ENCODE measurements at regions not wholly inside any gene's neighbourhood (a gene's known extent, or its start where the extent isn't known, plus 50 kb on each side); places are given as distances from the start of the nearest gene placed in this dataset.

DNA sequence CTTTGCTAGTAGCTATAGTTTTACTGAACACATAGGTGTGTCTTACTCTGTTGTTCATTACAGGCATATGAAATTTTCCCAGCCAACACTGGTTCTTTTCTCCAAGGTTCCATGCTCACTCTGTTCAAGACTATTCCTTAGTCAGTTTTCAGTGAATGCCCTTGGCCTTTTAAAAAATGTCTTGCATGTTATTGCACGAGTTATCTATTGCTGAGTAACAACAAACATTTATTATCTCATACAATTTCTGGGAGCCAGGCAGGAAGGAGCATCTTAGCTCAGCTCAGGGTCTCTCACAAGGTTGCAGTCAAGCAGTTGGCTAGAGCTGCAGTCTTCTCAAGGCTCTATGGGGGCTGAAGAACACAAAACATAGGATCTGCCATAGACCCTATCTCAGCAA is 223.5 kb downstream of the BTG1 start:
- DNase-seq (ENCODE audit: low spot score): no peak

DNA sequence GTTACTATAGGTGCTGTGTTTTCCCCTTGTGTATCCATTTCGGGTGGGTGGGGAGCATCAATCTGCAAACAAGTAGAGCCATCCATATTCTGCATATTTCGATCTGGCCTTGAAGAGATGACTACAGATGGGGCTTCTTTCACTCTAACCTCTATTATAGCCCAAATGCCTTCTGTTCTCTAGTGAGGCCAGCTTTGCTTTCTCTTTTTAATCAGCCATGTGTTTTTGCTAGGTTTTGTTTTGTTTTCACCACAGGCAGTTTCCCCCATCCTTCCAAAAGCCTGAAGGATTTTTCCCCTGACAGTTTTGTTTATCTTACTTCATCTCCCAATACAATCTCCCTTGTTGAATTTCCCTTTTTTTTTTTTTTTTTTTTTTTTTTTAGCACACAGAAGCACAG is 224.1 kb downstream of the BTG1 start:
- DNase-seq (ENCODE audit: low spot score): no peak

DNA sequence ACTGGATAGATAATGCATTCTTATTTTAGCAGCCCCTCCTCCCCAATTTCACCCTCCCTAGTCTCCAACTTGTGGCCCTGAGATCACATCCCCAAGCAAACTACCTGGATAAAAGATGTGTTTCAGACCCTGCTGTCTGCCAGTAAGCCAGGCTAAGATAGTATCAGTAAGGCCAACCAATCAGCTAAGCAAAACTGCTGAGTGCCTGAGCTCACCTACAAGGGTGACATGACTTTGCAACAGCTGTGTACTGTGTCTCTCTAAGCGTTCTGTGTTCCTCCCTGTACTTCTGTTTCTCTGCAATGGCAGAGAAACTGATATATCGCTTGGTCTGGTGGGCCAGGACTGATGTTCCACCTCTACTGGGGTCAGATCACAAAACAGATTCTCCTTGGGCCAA is 224.9 kb downstream of the BTG1 start:
- no peak for DNase-seq (ENCODE audit: low spot score)

DNA sequence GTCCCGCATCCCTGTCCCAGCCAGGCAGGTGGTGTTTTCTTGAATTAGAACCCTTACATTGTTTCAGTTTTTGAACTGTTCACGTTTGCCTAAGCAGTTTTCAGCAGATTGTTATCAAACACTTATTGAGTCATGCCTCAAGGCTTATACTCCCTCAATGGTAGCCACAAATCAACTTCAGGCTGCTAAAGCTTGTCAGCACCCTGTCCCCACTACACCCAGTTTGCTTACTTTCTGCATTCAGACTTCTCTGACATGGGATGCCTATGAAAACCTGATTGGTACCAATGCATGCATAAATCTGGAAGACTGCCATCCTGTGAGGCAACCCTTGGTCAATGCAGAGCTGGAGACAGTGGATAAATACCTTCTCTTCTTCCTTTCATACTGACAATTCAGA is 225.4 kb downstream of the BTG1 start:
- no peak for DNase-seq (ENCODE audit: low spot score)

- DNase-seq (ENCODE audit: low spot score): no peak
These were observed 227.2 kb downstream of the BTG1 start for GRCh38 chr12:91918431-91918830.

DNA sequence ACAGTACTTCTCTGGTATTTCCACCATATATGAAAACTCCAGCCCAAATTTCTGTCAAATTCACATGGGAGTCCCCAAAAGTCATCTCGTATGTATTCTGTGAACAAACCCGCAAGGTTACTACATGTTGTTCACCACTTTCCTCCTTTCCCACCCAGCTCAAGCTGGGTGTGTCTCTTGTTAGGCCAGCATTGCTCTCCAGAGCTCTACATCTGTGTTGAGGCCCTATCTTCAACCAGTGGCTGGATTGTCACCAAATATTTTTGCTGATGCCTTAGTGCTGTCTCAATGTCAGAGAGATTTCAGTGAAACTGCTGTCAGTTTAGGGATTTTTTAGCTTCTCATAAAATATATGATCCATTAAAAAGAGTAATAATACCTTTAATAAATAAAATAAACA is 230.9 kb downstream of the BTG1 start:
- DNase-seq (ENCODE audit: low spot score): no peak

- DNase-seq (ENCODE audit: low spot score): no peak
These were observed 232.0 kb downstream of the BTG1 start for GRCh38 chr12:91913651-91914050.

- no peak for DNase-seq (ENCODE audit: low spot score)
These were observed 232.5 kb downstream of the BTG1 start for GRCh38 chr12:91913124-91913523.

DNA sequence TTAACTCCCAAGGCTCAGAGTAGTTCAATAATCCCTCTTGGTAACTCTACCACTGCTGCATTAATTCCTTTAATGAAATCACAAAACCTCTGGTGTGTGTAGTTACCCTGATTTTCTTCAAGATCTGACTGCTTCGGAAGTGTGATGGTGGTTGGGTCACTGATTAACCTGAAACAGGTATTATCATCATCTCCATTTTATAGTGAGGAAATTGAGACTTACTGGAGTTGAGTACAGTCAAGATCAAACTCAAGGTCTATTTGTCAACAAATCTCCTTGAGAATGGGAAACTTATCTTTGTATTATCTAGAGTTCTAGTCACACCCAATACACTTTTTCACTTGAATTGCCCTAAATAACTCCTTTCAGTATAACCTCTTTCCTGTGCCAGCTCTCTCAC is 233.5 kb downstream of the BTG1 start:
- no peak for DNase-seq (ENCODE audit: low spot score)

- DNase-seq (ENCODE audit: low spot score): no peak
These were observed 234.7 kb downstream of the BTG1 start for GRCh38 chr12:91910871-91911388.

- no peak for DNase-seq (ENCODE audit: low spot score)
These were observed 242.6 kb downstream of the BTG1 start for GRCh38 chr12:91902860-91903683.

GRCh38 chr12:91901381-91902074 is 244.1 kb downstream of the BTG1 start:
- no peak for DNase-seq (ENCODE audit: low spot score)

DNA sequence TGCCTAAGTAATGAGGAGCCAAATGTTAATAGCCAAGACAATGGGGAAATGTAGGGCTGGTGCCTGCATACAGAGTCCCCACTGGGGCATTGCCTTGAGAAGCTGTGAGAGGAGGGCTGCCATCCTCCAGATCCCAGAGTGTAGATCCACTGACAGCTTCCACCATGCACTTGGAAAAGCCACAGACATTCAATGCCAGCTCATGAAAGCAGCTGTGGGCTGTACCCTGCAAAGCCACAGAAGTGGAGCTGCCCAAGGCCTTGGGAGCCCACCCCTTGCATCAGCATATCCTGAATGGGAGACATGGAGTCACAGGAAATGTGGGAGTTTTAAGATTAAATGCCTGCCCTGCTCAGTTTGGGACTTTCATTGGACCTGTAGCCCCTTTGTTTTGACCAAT is 244.7 kb downstream of the BTG1 start:
- DNase-seq (ENCODE audit: low spot score): no peak

GRCh38 chr12:91899056-91899455 is 246.6 kb downstream of the BTG1 start:
- no peak for DNase-seq (ENCODE audit: low spot score)

DNA sequence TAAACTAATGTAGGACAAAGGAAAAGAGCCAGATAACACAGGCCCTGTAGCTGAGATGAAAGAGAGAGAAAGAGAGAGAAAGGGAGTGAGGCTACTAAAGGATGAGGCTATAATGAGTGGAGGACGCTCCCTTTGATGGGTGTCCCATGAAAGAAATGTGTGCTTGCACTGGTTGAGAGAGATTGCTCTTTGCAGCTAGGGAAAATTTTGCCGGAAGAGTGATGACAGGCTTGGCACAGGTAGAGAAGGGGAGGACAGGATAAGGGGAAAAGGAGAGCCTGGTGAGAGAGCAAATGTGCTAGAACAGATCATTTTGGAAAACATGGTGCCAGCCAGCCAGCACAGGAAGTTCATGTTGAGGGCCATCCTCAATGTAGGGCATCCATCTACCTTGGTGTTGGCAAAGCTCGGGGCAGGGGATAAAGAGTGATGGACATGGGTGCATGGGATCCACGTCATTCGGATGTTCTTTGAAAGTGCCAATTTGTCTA is 248.6 kb downstream of the BTG1 start:
- DNase-seq (ENCODE audit: low spot score): no peak

- DNase-seq (ENCODE audit: low spot score): no peak
These were observed 249.2 kb downstream of the BTG1 start for GRCh38 chr12:91896286-91897024.

DNA sequence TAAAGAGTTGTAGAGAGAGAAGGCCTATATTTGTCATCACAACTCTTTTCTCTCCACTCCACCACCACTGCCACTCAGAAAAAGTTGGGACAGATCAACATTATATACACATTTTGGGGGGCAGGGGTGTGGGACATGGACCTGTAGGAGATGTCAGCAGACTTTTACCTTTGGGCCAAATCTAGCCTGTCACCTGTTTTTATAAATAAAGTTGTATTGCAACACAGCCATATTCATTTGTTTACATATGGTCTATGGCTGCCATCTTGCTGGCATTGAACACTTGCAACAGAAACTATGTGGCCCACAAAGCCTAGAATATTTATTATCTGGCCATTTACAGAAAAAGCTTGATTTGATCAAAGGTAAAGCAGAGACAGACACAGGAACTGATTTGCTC is 250.7 kb downstream of the BTG1 start:
- DNase-seq (ENCODE audit: low spot score): no peak

- DNase-seq (ENCODE audit: low spot score): no peak
These were observed 252.2 kb downstream of the BTG1 start for GRCh38 chr12:91893476-91893875.

GRCh38 chr12:91892081-91892855 is 253.4 kb downstream of the BTG1 start:
- DNase-seq (ENCODE audit: low spot score): no peak

GRCh38 chr12:91890742-91891141 is 254.9 kb downstream of the BTG1 start:
- DNase-seq (ENCODE audit: low spot score): no peak

DNA sequence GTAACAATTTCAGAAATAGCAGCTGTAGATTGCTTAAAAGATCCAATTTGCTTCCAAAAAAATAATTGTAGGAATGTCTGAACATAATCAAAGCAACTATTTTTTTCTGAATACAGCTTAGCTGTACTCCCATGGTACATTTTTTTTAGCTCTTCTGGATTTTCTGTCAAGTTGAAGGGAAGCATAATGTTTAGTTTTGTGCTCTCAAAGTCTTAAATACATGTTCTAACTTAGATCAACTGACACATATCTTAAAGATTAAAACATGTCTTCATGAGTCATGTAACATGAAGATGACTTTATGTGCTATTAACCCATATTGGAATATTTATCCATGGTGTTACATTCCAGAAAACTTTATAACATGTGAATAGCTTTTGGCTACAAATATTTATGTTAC is 255.7 kb downstream of the BTG1 start:
- DNase-seq (ENCODE audit: low spot score): no peak

DNA sequence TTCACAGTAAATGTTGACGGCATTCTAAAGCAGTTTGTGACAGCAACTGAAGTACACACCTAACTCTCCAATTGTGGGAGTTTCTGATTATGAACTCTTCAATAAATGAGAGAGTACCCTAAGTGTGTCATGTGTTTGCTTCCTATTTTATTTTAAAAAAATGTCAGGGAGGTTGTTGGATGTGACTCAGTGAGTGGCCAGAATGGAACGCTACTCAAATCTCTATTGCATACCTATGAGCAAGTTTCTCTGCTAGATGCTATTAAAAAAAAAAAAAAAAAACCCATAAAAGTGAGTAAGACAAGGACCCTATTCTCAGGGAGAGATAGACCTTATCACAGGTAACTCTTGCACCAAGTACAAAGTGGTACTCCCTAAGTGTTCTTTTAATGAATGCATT is 256.6 kb downstream of the BTG1 start:
- no peak for DNase-seq (ENCODE audit: low spot score)
